ENCODE measurements at regions not wholly inside any gene's neighbourhood (a gene's known extent, or its start where the extent isn't known, plus 50 kb on each side); places are given as distances from the start of the nearest gene placed in this dataset.
"Not testable (repeated sequence)": the region's sequence is repeated elsewhere in the genome, so short reads cannot be mapped to it uniquely, and the experiment has no call there.

DNA sequence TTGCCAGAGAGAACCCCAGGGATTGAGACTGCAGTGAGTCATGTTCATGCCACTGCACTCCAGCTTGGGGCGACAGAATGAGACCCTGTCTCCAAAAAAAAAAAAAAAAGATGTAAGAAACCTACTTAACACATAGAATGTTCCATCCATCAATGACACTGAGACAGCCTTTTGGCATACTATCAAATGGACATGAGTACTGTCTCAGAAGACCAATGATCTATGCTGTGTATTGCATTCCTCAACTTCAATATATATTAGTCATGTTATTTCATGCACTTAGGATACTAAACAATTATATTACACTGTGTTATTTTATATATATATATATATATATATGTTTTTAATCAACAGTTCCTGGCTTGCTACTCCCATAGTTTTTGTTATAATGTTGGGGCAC lies 57.1 kb upstream of the ANKH start:
- H3K36me3 Mint-ChIP-seq (ENCODE audit: low read depth): peaks cover 1% of the 10 kb centered on the region
- H3K4me3 Mint-ChIP-seq: no peak overlapping the region
- H3K27me3 Mint-ChIP-seq (ENCODE audit: insufficient read depth): no peaks in the 10 kb centered on the region
- H3K27ac Mint-ChIP-seq: no peak overlapping the region
- no peak for DNase-seq (ENCODE audit: low spot score)
- intact Hi-C loops (cut with micrococcal nuclease): loop anchor here (5.0 kb wide), 2 partner anchors 221 to 266 kb away; partner anchors contain the start of gene OTULIN
- H3K4me1 Mint-ChIP-seq (ENCODE audit: low read depth): peaks cover 50% of the 10 kb centered on the region
- no peaks in the 10 kb centered on the region for H3K9me3 Mint-ChIP-seq

- Mint-ChIP-seq H3K4me1 (ENCODE audit: low read depth) (peaks cover 58% of the 10 kb centered on the region), H3K9me3 (no peaks in the 10 kb centered on the region), H3K36me3 (ENCODE audit: low read depth) (peaks cover 1% of the 10 kb centered on the region), H3K27me3 (ENCODE audit: insufficient read depth) (peaks cover 2% of the 10 kb centered on the region), H3K4me3 (peak overlapping the region; percentile 15), H3K27ac (peak overlapping the region; percentile 78)
- DNase-seq (ENCODE audit: low spot score): no peak
- intact Hi-C loops (cut with micrococcal nuclease): loop anchor here (5.0 kb wide), 2 partner anchors 218 to 263 kb away; partner anchors contain the start of gene OTULIN
Observed at GRCh38 chr5:14925326-14925725, 53.7 kb upstream of the ANKH start.

DNA sequence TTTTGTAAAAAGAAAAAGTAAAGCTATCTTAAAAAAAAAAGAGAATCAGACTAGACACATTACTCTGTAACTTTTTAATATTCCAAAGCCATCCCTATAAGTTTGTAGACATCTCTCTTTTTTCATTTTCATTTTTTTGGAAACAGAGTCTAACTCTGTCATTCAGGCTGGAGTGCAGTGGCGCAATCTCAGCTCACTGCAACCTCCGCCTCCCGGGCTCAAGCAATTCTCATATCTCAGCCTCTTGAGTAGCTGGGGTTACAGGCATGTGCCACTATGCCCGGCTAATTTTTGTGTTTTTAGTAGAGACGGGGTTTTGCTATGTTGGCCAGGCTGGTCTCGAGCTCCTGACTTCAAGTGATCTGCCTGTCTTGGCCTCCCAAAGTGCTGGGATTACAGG lies 51.4 kb upstream of the ANKH start:
- peaks cover 54% of the 10 kb centered on the region for H3K4me1 Mint-ChIP-seq (ENCODE audit: low read depth)
- H3K4me3 Mint-ChIP-seq; DNase-seq (ENCODE audit: low spot score); intact Hi-C loops (cut with micrococcal nuclease); H3K27ac Mint-ChIP-seq; H3K27me3 Mint-ChIP-seq (ENCODE audit: insufficient read depth); H3K9me3 Mint-ChIP-seq; H3K36me3 Mint-ChIP-seq (ENCODE audit: low read depth): not testable (repeated sequence)

- Mint-ChIP-seq H3K9me3 (no peaks in the 10 kb centered on the region), H3K36me3 (ENCODE audit: low read depth) (peaks cover 1% of the 10 kb centered on the region), H3K27me3 (ENCODE audit: insufficient read depth) (peaks cover 3% of the 10 kb centered on the region), H3K27ac (no peak overlapping the region), H3K4me3 (no peak overlapping the region), H3K4me1 (ENCODE audit: low read depth) (peaks cover 51% of the 10 kb centered on the region)
- no peak for DNase-seq (ENCODE audit: low spot score)
- intact Hi-C loops (cut with micrococcal nuclease): no loop called here
Observed at GRCh38 chr5:14922456-14922855, 50.9 kb upstream of the ANKH start.
